OCI-M1 (cell line): ENCODE measurements at regions not wholly inside any gene's neighbourhood (a gene's known extent, or its start where the extent isn't known, plus 50 kb on each side); places are given as distances from the start of the nearest gene placed in this dataset.

Experiments
- DNase-seq: peaks from one replicate; lab custom pipeline; 2025; lab: John Stamatoyannopoulos, UW

- no peak for DNase-seq
These were observed 153.6 kb upstream of the C14orf180 start for GRCh38 chr14:104425763-104426646.

DNA sequence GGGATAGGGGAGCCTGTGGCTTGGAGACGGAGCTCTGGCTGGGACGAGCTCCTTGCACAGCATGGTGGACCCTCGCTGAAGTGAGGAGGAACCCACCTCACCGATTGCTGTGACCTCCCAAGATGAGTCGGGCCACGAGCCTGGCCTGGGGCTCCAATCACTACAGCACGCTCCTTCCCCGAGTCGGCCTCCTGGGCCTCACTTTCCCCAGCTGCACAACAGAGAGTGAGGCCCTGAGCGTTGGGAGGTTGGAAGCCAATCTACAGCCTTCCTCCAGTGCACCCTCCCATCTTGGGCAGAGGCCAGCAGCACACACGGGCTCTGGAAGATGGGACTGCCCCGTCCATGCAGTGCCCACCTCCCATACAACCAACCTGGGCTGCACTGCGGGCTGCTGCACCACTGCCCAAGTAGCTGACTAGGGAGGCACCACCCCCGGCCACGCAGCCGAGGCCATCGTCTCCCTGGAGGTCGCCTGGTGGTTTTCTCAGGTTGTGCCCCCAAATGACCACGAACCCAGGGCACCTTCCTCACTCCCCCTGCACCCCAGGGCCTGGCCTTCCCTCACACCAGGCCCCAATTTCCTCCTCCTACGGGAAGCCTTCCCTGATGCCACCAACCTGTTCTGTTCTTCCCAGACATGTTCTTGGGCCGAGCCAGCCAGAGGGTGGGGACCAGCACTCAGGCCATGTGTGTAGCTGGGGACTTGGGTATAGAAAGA is 152.3 kb upstream of the C14orf180 start:
- DNase-seq: no peak

DNA sequence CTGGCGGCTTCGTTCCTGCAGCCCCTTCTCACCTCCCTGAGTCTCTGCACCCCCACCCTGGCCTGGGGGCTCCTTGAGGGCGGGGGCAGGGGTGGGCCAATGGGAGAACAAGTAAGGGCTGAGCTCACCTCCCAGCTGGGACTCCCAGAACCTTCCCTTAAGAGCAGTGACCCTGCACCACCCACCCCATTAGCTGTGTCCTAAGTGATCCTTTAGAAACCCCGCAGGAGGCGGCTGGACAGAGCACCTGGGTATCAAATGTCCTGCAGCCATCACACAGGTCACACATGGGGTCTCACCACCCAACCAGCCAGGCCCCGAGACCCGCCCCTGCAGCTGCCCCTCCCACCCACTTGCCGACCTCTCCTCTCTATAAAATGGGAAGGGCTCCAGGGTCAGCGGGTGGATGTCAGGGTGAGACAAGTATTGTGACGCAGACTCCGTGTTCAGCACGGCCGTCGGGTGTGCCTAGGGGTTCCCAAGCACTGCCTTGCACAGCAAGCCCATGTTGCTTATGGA is 151.2 kb upstream of the C14orf180 start:
- DNase-seq: no peak

DNA sequence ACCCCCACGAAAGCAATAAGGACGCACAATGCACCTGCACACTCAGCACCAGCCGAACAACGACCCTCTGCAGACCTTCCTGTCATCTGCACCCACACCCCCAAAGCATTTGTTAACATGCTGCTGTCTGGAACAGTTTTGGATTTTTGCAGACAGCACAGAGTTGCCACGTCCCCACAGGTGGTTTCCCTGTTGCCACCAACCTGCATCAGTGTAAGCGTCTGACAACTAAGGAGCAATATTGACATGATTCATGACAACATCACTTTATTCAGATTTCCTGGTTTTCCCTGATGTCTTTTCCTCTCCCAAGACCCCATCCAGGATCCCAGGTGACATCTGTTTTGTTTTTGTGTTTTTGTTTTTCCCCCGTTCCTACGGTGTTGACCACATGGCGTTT is 150.7 kb upstream of the C14orf180 start:
- no peak for DNase-seq

DNA sequence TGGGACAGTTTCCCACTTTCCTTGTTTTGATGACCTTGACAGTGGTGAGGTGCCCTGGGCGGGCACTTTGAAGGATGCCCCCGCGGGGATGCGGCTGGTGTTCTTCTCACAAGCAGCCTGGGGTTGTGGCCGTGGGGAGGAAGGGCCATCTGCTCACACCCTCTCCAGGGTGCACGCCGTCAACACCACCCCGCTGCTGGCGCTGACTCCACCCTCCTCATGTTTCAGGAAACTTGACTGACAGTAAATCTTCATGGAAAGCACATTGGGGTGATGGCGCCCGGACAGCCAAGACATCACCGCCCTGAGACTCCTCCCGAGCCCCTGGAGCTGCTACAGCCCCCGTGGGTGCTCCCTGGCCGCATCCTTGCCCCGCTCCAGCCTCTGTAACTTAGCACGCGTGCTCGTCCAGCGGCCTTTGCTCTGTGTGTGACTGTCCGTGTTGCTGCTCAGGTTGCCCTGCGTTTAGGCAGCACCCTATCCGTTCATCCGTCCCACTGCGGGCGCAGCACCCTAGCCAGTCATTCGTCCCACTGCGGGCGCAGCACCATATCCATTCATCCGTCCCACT is 150.2 kb upstream of the C14orf180 start:
- DNase-seq: no peak

DNA sequence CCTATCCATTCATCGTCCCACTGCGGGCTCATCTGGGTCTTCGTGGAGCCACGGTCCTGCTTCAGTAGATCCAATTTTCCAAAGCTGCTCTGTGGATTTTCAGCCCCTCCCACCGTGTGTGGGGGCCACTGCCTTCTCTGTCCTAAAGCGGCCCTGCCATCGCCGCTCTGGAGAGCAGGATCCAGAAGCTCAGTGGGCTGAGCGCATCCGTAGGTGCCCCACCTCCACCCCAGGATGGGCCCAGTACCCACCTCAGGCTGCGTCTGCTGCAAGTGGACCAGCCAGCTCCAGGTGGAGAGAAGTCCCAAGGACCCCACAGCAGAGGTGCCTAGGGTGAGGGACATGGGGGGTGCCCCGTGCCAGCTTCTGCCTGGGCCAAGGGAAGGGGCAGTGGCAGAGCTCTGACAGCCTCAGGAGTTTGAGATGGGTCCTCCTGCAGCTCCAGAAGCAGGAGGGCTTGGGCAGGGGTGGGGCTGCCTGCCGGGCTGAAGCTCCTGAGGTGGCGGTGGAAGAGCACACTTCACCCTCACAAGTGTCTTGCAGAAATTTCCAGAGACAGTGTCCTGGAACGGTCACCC is 148.1 kb upstream of the C14orf180 start:
- no peak for DNase-seq

DNA sequence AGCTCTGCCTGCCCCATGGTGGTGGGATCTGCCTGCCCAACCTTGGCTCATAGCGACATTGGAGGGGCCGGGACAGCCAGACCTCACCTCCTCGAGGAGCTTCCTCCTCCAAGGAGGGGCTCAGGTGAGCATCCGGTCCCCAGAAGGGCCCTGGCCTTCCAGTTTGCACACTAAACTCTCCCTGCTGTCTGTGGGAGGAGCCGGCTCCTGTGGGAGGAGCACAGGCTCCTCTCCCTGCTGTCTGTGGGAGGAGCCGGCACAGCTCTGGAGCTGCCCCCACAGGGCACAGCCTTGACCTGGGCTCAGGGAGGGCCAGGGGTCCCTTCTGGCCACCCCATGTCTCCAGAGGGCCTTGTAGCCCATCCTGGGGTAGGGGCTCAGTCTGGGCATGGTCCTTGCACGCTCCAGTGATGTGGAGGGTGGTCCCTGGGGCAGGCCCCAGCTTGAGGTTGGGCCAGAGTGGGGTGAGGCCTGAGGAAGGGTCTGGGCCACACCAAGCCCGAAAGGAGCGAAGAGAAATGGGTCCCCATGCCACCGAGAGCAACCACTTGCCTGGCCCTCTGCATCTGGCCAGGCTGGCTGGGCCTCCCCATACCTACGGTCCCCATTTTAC is 147.5 kb upstream of the C14orf180 start:
- no peak for DNase-seq

DNA sequence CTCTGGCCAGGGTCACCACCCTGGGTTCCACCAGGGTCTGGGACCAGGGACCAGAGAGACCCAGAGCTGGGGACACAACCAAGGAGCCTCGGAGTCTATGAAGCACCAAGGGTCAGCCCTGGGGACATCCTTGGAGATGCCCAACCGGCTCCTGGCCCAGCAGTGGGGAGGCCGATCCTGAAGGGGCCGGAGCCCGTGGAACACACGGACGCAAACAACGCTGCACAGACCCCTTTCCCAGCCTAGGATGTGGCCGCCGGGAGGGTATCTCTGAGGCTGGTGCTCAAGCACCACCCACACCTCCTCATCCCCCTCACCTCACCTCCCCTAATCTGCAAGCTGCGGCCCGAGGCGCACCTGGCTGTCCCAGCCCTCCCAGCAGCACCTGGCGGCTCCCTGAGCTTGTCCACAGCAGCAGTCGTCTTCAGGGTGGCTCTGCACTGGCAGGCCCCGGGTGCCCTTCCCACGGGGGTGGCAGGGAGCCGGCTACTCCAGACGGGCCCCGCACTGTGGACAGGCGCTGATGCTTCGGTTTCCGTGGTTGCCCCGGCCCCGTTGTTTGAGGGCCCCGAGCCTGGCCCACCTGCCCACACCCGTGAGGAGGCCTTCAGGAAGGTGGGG is 146.8 kb upstream of the C14orf180 start:
- no peak for DNase-seq

GRCh38 chr14:104433401-104434213 is 146.0 kb upstream of the C14orf180 start:
- no peak for DNase-seq

- no peak for DNase-seq
These were observed 145.1 kb upstream of the C14orf180 start for GRCh38 chr14:104434214-104435076.

DNA sequence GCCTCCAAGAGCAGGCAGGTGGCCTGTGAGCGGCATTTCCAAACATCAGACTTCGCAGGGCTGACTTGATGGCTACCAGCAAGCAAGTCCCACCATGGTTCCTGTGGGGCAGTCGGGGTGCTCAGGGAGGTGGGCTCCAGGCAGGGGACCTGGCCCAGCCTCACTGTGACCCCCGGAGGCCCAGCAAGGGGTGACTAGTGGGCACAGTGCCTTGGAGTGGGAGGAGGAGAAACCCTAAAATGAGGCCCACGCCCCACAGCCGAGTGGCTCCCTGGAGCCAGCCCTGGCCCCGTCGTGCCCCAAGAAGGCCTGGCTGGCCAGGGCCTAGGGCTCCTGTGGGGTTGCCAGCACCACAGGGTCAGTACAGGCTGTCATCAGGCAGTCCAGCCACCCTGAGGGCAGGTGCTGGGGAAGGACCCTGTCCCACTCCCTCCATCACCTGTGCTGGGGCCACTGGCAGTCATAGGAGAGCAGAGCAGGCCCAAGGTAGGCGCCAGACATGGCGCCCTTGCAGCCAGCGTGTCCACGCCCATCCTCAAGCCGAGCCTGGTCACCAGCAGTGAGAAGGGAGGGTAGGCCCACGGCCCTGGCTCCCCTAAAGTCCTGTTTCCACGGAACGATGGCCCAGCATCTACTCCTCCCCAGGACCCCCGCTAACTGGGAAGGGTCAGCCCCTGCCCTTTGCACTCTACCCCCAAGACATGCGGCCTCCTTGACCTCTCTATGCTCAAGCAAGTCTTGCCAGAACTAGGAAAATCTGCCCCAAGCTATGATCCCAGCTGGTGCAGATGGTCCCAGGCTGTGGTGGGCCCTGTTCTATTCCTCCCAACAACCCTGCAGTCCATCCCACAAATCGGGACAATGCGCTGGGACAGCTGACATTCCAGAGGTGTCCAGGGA is 144.2 kb upstream of the C14orf180 start:
- no peak for DNase-seq

GRCh38 chr14:104436047-104436591 is 143.4 kb upstream of the C14orf180 start:
- no peak for DNase-seq

- DNase-seq: no peak
These were observed 142.5 kb upstream of the C14orf180 start for GRCh38 chr14:104436741-104437701.

- no peak for DNase-seq
These were observed 141.9 kb upstream of the C14orf180 start for GRCh38 chr14:104437703-104438102.

GRCh38 chr14:104438166-104438887 is 141.2 kb upstream of the C14orf180 start:
- no peak for DNase-seq

GRCh38 chr14:104439625-104440024 is 139.9 kb upstream of the C14orf180 start:
- DNase-seq: no peak
